WTC11 (cell line): ENCODE measurements at regions not wholly inside any gene's neighbourhood (a gene's known extent, or its start where the extent isn't known, plus 50 kb on each side); places are given as distances from the start of the nearest gene placed in this dataset.
A peak's percentile ranks its signal among the peaks of the same experiment; 100 is the strongest.

Experiments
- ATAC-seq: fragments of 200-7000 bp; cut with Tn5 transposase; 2 replicates; pipeline ENCODE4 v1.10.0; 2021; ENCODE audit warnings: mild to moderate bottlenecking, moderate library complexity
- CTCF ChIA-PET: fragments of 300-600 bp; sonication (Branson Sonifier 250); formaldehyde crosslinking; loops from one replicate; lab custom pipeline; 2021; ENCODE audit warnings: antibody characterized with exemption; lab: Charles Lee
- POLR2A ChIA-PET: fragments of 350-600 bp; sonication (Branson Sonifier 250); formaldehyde crosslinking; loops from one replicate; lab custom pipeline; 2021; ENCODE audit warnings: antibody characterized with exemption; lab: Charles Lee
- DNase-seq: peaks from one replicate; pipeline ENCODE4 v3.0.0; 2021; ENCODE audit warnings: low spot score
- H3K27ac Mint-ChIP-seq: 2 replicates; pipeline ENCODE4 v1.8.0; 2021; ENCODE audit warnings: mixed read lengths
- H3K27me3 Mint-ChIP-seq: 2 replicates; pipeline ENCODE4 v1.8.0; 2021; ENCODE audit warnings: low read depth, mild to moderate bottlenecking, moderate library complexity, mixed read lengths
- H3K36me3 Mint-ChIP-seq: 2 replicates; pipeline ENCODE4 v1.8.0; 2021; ENCODE audit warnings: mixed read lengths
- H3K4me1 Mint-ChIP-seq: 2 replicates; pipeline ENCODE4 v1.8.0; 2022; ENCODE audit warnings: mixed read lengths
- H3K4me3 Mint-ChIP-seq: 2 replicates; pipeline ENCODE4 v1.8.0; 2021; ENCODE audit warnings: mild to moderate bottlenecking, moderate library complexity, mixed read lengths
- H3K9me3 Mint-ChIP-seq: 2 replicates; pipeline ENCODE4 v1.8.0; 2021; ENCODE audit warnings: mixed read lengths
- ELF4 ChIP-seq: sonication (generic); formaldehyde crosslinking; IDR thresholded peaks from 2 replicates; pipeline ENCODE4 v1.8.1; 2022; ENCODE audit warnings: low read depth, mild to moderate bottlenecking, moderate library complexity, missing genetic modification reagents
- FOXJ3 ChIP-seq: sonication (generic); formaldehyde crosslinking; IDR thresholded peaks from 2 replicates; pipeline ENCODE4 v1.9.0; 2021; ENCODE audit warnings: missing genetic modification reagents, mild to moderate bottlenecking, borderline replicate concordance
- FOXK1 ChIP-seq: sonication (generic); formaldehyde crosslinking; IDR thresholded peaks from 2 replicates; pipeline ENCODE4 v1.8.0; 2022; ENCODE audit warnings: mild to moderate bottlenecking, moderate library complexity, missing genetic modification reagents
- HMGXB4 ChIP-seq: sonication (generic); formaldehyde crosslinking; IDR thresholded peaks from 2 replicates; pipeline ENCODE4 v1.8.1; 2023; ENCODE audit warnings: mild to moderate bottlenecking, moderate library complexity, missing genetic modification reagents
- NR3C1 ChIP-seq: sonication (generic); formaldehyde crosslinking; conservative IDR thresholded peaks from 2 replicates; pipeline ENCODE4 v1.8.1; 2023; ENCODE audit warnings: low read depth, mild to moderate bottlenecking, missing genetic modification reagents
- OVOL2 ChIP-seq: fragments of 250-450 bp; sonication (Bioruptor Pico); IDR thresholded peaks from 2 replicates; pipeline ENCODE4 v1.9.0; 2021; ENCODE audit warnings: mild to moderate bottlenecking, borderline replicate concordance
- PRRX2 ChIP-seq: fragments of 250-450 bp; sonication (Bioruptor Pico); IDR thresholded peaks from 2 replicates; pipeline ENCODE4 v1.8.0; 2021; ENCODE audit warnings: mild to moderate bottlenecking
- SP1 ChIP-seq: sonication (generic); formaldehyde crosslinking; conservative IDR thresholded peaks from 2 replicates; pipeline ENCODE4 v1.8.1; 2022; ENCODE audit warnings: missing genetic modification reagents
- ZNF416 ChIP-seq: fragments of 250-450 bp; sonication (Bioruptor Pico); IDR thresholded peaks from 2 replicates; pipeline ENCODE4 v1.9.0; 2021; ENCODE audit warnings: mild to moderate bottlenecking, inconsistent platforms
- TF ChIP-seq, protein P1 (sequence below): sonication (generic); formaldehyde crosslinking; IDR thresholded peaks from 2 replicates; pipeline ENCODE4 v1.8.1; 2023; ENCODE audit warnings: mild to moderate bottlenecking, missing genetic modification reagents, borderline replicate concordance
- TF ChIP-seq, protein P2 (sequence below): fragments of 250-450 bp; sonication (Bioruptor Pico); IDR thresholded peaks from 2 replicates; pipeline ENCODE4 v2.1.2; 2022; ENCODE audit warnings: mild to moderate bottlenecking, moderate library complexity

- no peak for TF ChIP-seq HMGXB4 (CRISPR knock-in tag)
- no peak for TF ChIP-seq ZNF416 (CRISPR knock-in tag)
- TF ChIP-seq ELF4 (CRISPR knock-in tag), result no peak
- TF ChIP-seq OVOL2 (CRISPR knock-in tag), result no peak
These were observed 171.3 kb upstream of the NRIP1 start (continued) for GRCh38 chr21:15236111-15236510.

DNA sequence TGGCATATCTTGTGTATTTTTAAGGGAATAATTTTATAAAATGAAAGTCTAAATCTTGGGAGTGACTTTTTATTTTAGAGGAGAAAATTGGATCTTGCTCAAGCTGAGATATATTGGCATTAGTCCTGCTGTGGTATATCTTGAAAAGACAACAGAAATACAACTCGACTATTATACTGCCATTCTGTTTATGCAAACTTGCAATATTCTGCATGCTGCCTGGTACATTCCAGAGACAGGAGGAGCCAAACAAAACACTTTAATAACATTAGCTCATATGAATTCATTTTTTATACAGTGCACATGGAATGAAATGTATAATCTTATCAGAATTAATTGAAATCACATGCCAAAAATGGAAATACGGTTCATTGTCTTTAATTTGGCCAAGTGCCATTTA, 176.0 kb upstream of the NRIP1 start:
- ATAC-seq (no peak), DNase-seq (no peak)
- peaks cover 96% of the 10 kb centered on the region for H3K27me3 Mint-ChIP-seq
- H3K27ac Mint-ChIP-seq, result no peak overlapping the region
- no peak overlapping the region for H3K4me3 Mint-ChIP-seq
- no peak for TF ChIP-seq HMGXB4 (CRISPR knock-in tag)
- no peak for TF ChIP-seq NR3C1 (CRISPR knock-in tag)
- TF ChIP-seq, protein P1, sequence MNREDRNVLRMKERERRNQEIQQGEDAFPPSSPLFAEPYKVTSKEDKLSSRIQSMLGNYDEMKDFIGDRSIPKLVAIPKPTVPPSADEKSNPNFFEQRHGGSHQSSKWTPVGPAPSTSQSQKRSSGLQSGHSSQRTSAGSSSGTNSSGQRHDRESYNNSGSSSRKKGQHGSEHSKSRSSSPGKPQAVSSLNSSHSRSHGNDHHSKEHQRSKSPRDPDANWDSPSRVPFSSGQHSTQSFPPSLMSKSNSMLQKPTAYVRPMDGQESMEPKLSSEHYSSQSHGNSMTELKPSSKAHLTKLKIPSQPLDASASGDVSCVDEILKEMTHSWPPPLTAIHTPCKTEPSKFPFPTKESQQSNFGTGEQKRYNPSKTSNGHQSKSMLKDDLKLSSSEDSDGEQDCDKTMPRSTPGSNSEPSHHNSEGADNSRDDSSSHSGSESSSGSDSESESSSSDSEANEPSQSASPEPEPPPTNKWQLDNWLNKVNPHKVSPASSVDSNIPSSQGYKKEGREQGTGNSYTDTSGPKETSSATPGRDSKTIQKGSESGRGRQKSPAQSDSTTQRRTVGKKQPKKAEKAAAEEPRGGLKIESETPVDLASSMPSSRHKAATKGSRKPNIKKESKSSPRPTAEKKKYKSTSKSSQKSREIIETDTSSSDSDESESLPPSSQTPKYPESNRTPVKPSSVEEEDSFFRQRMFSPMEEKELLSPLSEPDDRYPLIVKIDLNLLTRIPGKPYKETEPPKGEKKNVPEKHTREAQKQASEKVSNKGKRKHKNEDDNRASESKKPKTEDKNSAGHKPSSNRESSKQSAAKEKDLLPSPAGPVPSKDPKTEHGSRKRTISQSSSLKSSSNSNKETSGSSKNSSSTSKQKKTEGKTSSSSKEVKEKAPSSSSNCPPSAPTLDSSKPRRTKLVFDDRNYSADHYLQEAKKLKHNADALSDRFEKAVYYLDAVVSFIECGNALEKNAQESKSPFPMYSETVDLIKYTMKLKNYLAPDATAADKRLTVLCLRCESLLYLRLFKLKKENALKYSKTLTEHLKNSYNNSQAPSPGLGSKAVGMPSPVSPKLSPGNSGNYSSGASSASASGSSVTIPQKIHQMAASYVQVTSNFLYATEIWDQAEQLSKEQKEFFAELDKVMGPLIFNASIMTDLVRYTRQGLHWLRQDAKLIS (CRISPR knock-in tag), result no peak
- TF ChIP-seq, protein P2, sequence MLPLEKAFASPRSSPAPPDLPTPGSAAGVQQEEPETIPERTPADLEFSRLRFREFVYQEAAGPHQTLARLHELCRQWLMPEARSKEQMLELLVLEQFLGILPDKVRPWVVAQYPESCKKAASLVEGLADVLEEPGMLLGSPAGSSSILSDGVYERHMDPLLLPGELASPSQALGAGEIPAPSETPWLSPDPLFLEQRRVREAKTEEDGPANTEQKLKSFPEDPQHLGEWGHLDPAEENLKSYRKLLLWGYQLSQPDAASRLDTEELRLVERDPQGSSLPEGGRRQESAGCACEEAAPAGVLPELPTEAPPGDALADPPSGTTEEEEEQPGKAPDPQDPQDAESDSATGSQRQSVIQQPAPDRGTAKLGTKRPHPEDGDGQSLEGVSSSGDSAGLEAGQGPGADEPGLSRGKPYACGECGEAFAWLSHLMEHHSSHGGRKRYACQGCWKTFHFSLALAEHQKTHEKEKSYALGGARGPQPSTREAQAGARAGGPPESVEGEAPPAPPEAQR, result no peak
- TF ChIP-seq, all 79 proteins: peak for 0
- POLR2A ChIA-PET, result no interaction called here
- CTCF ChIA-PET, result no interaction called here
- H3K9me3 Mint-ChIP-seq, result no peaks in the 10 kb centered on the region
- no peaks in the 10 kb centered on the region for H3K36me3 Mint-ChIP-seq
- H3K4me1 Mint-ChIP-seq, result peaks cover 31% of the 10 kb centered on the region

DNA sequence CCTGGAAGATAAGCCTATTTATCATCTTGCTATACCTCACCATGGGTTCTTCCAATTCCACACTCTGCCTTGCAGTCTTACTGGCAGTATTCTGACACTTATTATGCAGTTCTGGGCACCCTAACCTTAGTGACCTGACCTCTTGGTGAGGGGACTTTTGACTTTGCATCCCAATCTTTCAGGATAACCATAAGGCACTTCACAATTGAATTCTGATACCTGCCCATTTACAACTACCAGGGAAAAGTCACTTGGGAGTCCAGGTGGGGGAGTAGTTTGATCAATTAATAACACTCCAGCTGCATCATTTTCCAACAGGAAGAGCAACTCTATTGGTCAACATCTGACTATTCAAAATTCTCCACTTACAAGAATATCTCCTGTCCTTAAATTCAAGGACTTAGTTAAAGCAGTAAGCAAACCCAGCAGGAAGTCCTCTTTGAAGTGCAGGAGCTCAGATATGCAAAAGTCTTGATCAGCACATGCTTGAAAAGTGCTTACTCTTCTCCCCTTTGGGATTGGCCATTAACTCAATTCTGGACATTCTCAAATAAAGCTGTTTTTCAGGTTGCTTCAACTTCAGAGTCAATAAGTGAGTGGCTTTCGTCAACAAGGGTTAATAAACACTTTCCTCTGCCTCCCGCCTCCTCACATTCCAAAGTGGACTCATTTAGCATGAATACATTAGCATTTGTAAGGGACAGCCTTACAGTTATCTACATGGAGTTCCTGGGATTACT, 177.4 kb upstream of the NRIP1 start:
- peaks cover 31% of the 10 kb centered on the region for H3K4me1 Mint-ChIP-seq
- peaks cover 97% of the 10 kb centered on the region for H3K27me3 Mint-ChIP-seq
- H3K9me3 Mint-ChIP-seq, result no peaks in the 10 kb centered on the region
- ATAC-seq, result peak; percentile 88
- TF ChIP-seq FOXJ3 (CRISPR knock-in tag) (0 out of 2 replicates have a peak, but pooled peaks have one; percentile 36), FOXK1 (CRISPR knock-in tag) (0 out of 2 replicates have a peak, but pooled peaks have one; percentile 54), PRRX2 (CRISPR knock-in tag) (no peak), SP1 (0 out of 2 replicates have a peak, but pooled peaks have one; percentile 8)
- H3K4me3 Mint-ChIP-seq, result no peak overlapping the region
- ChIA-PET CTCF (interaction anchor here (1.1 to 1.4 kb wide), 3 partner anchors 177 to 279 kb away, joined by 3 to 9 read pairs (median 3); partner anchors contain the start of gene NRIP1), POLR2A (no interaction called here)
- H3K27ac Mint-ChIP-seq, result peak overlapping the region; percentile 52
- peak; percentile 21 for DNase-seq
- no peaks in the 10 kb centered on the region for H3K36me3 Mint-ChIP-seq
